NCI-H524 (cell line): ENCODE measurements at regions not wholly inside any gene's neighbourhood (a gene's known extent, or its start where the extent isn't known, plus 50 kb on each side); places are given as distances from the start of the nearest gene placed in this dataset.
"Not testable (repeated sequence)": the region's sequence is repeated elsewhere in the genome, so short reads cannot be mapped to it uniquely, and the experiment has no call there.

Source experiments
- DNase-seq, 2 experiments: peaks; one replicate each; lab custom pipeline; 2025; lab: John Stamatoyannopoulos, UW

DNA sequence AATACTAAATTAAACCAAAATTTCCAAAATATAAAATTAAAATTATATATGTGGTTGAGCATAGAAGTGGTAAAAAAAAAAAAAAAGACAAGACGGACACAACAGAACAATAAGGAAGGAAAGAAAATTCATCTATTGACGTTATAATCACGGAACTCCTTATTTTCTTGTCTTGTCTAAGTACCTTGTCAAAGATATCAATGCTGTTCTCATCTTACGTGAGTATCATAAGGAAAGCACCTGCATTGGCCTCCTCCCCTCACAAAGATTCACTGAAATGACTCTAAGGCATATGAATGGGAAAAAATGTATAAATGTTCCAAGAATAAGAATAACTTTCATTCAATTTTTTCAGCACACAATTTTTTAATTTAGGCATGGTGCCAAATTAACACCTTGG, 135.4 kb downstream of the PPP1R3A start:
- DNase-seq: no peak

DNA sequence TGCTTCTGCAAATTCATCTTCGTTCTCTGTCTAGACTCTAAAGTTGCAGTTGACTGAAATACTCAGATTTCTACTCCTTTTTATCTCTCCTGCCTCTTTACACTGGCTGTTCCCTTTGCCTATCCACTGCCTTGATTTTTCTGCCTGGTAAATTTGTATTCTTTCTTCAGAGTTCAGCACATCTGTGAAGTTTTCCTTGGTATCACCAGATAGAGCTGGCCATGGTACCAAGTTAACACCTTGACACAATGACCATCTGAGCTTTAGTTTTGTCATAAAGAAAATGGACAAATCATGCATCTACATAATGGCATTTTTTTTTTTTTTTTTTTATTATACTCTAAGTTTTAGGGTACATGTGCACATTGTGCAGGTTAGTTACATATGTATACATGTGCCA, 143.0 kb downstream of the PPP1R3A start:
- DNase-seq: no peak

DNA sequence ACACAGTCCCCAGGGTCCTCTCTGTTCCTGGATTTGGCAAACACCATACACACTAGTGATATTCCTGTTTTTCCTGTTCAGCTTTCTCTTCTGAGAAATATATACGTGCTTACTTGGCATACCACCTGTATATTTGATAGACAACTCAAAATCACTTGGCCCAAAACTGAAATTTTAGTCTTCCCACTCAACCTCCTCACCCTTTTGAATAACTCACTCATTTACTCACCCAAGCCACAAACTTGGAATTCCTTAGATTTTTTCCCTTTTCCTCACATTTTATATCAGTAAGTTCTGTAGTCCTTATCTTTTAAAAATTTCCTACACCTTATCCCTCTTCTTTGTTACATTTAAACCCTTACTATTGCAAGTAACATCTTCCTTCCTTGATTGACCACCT, 143.4 kb downstream of the PPP1R3A start:
- no peak for DNase-seq

DNA sequence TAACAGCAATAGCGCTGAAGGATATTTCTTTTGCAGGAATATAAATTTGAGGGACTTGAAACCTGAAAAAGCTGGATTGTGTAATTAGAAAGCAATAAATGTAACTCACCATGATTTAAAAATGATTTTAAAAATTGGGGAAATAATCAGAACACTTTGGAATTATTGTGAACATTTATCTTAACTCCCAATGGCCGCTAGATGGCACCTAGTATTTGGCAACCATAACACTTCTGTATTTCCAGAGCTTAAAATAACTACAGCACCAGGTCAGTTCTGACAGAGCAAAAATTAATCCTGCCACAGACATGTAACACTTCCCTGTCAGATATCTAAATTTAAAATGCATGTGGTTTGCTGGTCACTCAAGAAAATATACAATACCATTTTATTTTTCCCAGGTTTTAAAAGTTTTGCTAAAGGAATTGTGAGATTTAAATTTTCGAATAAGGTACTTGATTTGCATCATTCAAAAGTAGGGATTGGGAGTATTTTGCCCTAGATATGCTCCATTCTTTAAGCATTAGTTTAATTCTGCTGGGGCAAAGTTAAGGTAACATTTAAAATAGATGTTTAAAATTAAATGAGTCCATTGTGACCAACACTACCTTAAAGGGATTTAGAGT, 144.5 kb downstream of the PPP1R3A start:
- DNase-seq: peak; percentile 4 to 63

DNA sequence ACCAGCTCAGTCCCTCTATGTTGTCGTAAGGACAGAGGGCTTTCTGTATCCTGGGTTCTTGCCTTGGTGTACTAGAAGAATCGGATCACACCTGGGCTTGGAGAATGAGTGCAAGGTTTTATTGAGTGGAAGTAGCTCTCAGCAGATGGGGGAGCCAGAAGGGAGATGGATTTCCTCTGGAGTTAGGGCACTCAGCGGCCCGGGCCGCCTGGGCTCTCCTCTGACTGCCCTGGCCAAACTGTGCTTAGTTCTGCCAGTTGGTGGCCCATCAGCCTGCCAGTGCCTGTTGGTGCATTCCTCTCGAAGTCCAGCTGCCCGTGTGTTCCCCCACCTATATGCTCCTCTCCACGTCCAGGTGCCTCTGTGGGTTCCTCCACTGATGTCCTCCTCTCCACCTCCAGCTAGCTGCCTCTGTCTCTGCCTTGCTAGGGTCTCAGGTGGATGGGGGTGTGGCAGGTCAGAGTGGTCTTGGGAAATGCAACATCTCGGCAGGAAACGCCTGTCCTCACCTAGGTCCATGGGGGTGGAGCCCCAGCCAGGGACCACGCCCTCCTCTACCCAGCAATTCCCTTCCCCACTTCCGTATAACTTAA, 148.6 kb downstream of the PPP1R3A start:
- DNase-seq: peak; percentile 0 to 62

DNA sequence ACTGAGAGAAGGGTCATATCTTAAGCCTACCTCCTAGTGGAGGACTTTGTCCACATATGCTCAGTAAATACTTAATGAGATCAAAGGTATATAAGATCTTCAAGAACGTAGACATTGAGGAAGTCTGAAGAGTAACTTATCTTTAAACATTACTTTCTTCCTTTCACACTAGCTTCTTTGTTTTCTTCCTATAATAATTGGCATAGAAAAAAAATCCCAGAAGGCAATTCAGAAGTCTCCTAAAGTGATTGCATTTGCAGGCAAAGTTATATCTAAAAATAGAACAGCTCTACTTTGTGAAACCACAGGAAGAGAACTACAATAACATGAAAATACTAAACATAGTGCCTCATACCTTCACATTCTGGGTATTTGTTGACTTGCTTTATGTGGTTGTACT, 150.4 kb downstream of the PPP1R3A start:
- no peak for DNase-seq

DNA sequence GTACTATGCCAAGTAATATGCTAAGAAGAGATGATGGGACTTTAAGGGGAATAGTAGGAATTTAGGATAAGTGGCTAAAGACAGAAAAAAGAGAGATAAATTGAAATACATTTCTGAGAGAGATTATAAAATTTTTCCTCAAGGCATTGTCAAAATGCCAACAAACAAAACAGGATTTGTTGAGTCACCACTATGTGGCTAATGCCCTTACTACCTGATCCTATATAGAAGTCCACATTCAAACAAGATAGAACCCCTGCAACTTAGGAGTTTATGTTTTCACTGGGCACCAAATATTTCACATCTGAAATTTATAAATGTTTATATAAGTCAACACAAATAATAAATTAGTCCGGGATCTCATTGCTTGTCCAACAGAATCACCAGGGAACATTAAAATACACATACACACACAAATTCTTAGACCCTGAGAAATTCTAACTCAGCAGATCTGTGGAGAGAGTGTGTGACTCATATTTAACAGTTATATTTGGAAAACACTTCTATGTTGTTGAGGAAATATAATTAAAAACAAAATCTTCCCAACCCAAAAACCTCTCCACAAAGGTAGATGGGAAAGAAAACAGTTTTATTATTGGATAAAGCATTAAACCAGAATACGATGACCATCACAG, 154.3 kb downstream of the PPP1R3A start:
- DNase-seq: no peak

DNA sequence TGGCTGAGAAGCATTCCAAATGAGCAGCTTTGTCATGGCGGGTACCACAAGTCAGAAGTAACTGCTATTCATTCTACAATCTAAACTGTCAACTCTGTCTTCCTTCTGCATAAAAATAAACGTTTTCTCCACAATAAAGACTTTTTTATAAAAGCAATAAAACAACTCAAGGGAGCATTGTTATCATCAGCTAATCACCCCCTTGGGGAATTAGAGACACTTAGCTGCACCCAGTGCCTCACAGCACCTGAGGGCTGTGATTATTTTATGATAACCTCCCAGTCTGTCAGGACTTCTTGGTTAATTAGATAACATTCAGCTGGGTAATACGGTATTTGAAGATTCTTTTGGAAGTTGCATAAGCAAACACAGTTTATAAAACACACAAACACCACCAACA, 155.6 kb downstream of the PPP1R3A start:
- peak in 1 of 2 experiments; percentile 5 for DNase-seq

DNA sequence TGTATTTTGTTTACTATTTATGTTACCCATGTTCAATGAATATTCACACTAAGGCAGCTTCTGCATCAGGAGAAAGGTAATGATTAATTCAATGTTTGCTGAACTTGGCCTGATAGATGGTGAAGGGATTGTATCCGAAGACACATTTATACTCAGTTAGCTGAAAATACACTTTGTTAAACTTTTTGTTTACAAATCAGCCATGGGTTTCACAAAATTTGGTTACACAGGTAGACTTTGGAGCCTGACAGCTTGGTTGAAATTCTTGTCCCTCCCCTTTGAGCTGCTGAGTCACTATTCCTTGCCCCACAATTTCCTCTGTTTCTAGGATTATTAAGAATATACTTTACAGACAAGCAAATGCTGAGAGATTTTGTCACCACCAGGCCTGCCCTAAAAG, 162.6 kb downstream of the PPP1R3A start:
- no peak for DNase-seq

DNA sequence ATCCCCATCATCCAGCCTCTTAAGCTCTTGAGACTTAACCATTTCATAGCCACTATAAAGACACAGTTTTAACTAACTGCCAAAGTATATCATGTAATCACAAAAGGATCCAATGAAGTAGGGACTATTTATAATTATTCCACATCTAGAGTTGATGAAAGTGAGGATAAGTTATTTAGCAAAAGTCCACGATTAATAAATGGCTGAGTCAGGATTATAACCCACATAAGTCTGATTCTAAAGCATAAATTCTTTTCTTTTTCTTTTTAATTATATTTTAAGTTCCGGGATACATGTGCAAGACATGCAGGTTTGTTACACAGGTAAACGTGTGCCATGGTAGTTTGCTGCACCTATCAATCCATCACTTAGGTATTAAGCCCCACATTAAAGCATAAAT, 166.1 kb downstream of the PPP1R3A start:
- no peak for DNase-seq

DNA sequence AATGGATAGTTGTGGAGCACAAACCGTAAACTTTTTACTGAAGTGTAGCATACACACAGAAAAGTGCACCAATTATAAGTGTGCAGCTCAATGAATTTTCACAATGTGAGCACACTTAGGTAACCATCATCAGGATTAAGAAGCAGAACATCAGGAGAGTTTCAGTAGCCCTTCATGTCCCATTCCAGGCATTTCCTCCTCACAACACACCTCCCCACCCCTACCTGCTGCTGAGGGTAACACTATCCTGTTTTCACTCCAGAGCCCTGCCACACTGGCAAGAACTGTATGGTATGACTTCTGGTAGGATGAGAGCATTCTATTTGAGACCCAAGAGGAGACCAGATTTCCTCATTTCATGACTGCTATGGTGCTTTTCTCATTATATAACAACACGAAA, 166.5 kb downstream of the PPP1R3A start:
- DNase-seq: no peak

DNA sequence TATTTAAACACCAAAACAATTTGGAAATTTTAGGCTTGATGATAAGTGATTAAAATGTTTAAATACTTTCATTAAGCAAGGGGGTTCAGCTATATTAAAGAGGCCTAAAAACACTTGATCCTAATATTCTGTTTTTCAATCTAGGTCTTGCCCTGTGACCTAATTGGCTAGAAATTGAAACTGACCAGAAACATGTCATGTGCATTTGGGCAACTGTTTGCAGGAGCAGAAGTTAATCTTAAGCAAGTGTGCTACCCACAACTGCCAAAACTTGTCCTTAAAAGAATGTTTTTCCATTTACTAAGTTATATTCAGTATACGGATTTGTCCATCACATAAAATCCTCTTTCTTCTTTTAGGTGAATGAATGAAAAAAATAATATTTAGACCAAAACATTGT, 167.3 kb downstream of the PPP1R3A start:
- no peak for DNase-seq

DNA sequence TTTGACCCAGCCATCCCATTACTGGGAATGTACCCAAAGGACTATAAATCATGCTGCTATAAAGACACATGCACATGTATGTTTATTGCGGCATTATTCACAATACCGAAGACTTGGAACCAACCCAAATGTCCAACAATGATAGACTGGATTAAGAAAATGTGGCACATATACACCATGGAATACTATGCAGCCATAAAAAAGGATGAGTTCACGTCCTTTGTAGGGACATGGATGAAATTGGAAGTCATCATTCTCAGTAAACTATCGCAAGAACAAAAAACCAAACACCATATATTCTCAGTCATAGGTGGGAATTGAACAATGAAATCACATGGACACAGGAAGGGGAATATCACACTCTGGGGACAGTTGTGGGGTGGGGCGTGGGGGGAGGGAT, 170.4 kb downstream of the PPP1R3A start:
- DNase-seq: not testable (repeated sequence)

DNA sequence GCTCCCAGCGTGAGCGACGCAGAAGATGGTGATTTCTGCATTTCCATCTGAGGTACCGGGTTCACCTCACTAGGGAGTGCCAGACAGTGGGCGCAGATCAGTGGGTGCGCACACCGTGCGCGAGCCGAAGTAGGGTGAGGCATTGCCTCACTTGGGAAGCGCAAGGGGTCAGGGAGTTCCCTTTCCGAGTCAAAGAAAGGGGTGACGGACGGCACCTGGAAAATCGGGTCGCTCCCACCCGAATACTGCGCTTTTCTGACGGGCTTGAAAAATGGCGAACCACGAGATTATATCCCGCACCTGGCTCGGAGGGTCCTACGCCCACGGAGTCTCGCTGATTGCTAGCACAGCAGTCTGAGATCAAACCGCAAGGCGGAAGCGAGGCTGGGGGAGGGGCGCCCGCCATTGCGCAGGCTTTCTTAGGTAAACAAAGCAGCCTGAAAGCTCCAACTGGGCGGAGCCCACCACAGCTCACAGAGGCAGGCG, 175.8 kb downstream of the PPP1R3A start:
- DNase-seq: not testable (repeated sequence)

DNA sequence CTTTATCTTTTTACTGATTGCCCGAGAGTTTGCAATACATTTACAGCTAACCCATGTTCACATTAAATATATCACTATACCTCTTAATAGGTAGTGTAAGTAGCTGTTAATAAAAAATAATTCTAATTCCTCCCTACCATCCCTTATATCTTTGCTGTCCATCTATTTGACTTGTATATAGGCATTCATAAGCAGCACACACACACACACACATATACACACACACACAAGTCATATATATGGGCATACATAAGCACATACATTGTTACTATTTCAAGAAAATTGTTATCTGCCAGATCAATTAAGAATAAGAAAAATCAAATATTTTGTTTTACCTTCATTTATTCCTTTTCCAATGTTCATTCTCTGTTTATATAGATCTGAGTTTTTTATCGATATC, 176.4 kb downstream of the PPP1R3A start:
- DNase-seq: no peak

DNA sequence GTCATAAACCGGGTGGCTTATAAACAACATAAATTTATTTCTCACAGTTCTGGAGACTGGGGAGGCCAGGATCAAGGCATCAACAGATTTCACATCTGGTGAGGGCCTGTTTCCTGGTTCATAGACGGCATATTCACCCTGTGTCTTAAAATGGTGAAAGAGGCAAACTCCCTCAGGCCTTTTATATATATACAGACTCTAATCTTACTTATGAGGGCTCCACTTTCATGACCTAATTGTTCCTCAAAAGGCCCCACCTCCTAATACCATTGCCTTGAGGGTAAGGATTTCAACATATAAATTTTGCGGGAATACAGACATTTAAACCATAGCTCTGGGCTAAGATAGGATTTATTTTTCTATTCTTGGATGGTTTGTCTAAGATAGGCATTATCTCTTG, 187.2 kb downstream of the PPP1R3A start:
- DNase-seq: no peak

DNA sequence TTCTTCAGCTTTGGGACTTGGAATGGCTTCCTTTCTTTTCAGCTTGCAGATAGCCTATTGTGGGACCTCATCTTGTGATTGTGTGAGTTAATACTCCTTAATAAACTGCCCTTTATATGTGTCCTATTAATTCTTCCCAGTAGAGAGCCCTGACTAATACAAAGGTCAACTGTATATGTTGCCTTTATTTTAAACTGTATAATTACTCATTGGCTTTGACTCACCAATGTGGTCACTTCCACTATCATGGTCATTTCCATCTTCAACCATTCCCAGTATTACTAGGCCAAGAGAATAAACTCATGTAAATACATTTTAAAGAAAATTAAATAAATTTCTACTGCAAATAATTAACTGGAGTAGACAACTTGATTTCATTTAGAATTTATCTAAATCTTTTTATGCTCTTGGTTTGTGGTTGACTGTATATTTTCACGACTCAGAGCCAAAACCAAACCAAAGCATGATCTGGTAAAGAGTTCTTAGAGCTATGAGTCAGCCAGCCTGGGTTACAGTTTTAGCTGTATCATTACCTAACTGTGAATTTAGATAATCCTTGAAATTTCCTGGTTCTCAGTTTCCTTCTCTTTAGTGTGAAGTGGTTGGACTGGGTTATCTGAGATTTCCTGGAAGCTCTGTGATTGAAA, 188.4 kb downstream of the PPP1R3A start:
- no peak for DNase-seq

DNA sequence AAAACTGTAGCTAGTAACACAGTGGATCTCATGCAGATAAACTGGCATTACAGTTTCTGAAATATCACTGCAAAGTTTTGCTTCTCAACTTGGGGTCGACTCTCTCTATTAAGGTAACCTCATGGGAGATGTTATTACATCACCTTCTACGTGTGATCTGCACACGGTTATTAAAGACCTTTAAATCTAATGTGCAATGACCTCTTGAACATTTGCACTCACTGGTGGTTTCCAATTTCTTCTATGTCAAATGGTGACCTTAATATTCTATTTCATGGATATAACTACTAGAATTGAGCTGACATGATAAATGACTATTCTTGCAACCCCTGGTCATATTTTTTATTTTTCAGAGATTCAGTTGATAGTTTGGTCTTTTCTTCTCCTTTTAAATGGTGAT, 191.3 kb downstream of the PPP1R3A start:
- no peak for DNase-seq

DNA sequence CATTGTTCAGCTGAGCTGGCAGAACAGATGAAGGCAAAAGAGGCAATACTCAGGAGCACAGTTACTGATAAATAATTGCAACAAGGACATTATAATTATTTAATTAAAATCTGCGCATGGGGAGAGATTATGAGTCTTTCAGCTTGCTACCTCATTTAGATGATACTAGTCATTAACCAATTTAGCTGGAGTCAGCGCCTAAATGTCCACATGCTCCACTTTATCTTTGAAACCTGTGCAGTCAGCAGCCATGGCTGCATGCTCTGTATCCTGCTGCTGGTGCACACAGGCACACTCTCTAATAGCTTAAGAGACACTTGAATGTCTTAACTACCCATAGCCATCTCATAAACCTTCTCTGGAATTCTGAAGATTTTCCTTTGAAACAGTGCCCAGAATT, 196.8 kb downstream of the PPP1R3A start:
- peak in 1 of 2 experiments; percentile 8 for DNase-seq

DNA sequence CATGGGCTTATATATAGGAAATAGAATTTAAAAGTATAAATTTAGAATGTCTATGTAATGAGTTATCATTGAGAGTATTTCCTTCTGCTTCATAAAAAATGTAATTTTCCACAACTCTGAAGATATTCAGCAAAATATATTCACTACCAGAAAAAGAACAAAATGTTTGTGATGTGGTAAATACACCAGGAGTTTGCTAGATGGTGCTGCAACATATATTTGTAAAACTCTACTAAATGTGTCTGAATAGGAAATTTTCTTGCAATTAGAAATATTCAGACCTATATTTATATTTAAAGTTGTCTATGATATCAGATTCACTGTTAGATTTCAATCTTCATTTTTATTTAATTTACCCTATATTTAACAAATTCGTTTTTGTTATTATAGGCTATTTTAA, 201.1 kb downstream of the PPP1R3A start:
- no peak for DNase-seq

DNA sequence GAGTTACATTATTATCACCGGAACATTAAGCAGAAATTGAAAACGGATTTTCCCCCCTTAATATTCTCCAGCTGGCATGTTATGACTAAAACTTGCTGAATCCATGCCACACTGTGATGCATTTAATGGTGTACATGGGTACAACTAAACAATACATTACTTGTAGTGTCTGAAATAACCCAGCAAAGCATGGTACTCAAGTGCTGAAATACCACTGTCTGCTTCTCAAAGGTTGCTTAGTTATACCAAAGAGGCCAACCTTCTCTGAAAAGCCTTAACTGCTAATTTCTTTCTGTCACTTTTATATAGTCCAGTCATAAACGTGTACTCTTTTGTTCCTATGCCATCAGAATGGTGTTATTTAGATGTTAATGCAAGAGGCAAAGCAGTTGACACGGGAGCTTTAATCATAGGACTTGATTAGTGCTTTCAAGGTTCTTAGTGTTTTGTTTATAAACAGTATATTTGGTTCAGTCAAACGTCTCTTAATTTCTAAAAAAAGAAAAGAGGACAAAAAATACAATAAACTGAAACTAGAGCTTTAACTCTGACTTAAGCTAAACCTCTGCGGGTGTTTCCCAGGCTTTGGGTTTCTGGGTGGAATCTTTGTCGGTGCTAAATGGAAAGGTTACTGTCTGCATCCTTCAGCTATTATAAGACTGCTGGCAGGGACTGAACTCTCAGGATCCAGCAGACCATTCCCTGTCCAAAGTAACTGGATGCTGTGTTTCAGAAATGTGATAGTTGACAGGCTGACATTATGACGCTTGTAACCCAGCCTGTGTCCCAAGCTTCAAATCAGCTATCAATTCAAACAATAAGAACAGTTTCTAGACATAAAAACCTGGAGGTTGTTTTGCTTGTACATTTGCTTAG, 202.6 kb downstream of the PPP1R3A start:
- DNase-seq: no peak

DNA sequence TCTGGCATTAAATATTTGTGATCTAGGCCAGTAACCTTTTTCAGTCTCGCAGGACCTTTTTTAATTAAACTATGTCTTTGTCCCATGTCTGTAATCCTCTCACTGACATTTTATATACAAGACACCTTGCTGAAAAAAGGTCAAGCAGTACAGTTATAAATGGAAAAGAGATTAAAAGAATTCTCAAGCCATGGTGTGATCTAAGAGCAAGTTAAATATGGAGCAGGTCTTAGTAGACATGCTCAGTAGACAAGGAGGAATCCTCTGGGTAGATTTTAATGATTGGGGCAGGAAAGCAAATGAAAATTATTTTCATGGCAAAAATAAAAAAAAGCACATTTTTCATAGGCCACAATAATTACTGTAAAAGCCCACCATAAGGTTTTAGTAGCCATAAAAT, 203.5 kb downstream of the PPP1R3A start:
- DNase-seq: no peak
